Ascending aorta (tissue), 2 donors: ENCODE measurements at regions not wholly inside any gene's neighbourhood (a gene's known extent, or its start where the extent isn't known, plus 50 kb on each side); places are given as distances from the start of the nearest gene placed in this dataset.
A peak's percentile ranks its signal among the peaks of the same experiment; 100 is the strongest.

ENCODE experiments used
- DNase-seq, 2 donors: peaks; one replicate each; pipeline ENCODE4 v3.0.0-alpha.2; 2019; ENCODE audit warnings: low spot score in 2 of 2
- H3K27ac ChIP-seq, 2 donors: fragments of 200-600 bp; sonication (generic); one replicate each; pipeline ENCODE4 v1.5.1; 2016 to 2017; ENCODE audit warnings: mild to moderate bottlenecking in 1 of 2
- H3K27me3 ChIP-seq: fragments of 200-600 bp; sonication (generic); one replicate; pipeline ENCODE4 v1.5.1; 2017
- H3K36me3 ChIP-seq, 2 donors: fragments of 200-600 bp; sonication (generic); one replicate each; pipeline ENCODE4 v1.5.1; 2016
- H3K4me1 ChIP-seq, 2 donors: fragments of 200-600 bp; sonication (generic); one replicate each; pipeline ENCODE4 v1.5.1; 2016 to 2017; ENCODE audit warnings: mild to moderate bottlenecking in 1 of 2
- H3K4me3 ChIP-seq, 2 donors: fragments of 200-600 bp; sonication (generic); one replicate each; pipeline ENCODE4 v1.5.1; 2016 to 2017; ENCODE audit warnings: mild to moderate bottlenecking in 1 of 2
- H3K9me3 ChIP-seq, 2 donors: fragments of 200-600 bp; sonication (generic); one replicate each; pipeline ENCODE4 v1.5.1; 2016
- CTCF ChIP-seq, 3 experiments: fragments of 200-600 bp in 2 of 3; fragments of 450-650 bp in 1 of 3; sonication (generic) in 2 of 3; IDR thresholded peaks; one replicate each; pipeline ENCODE4 v1.5.1; 2016 to 2019; ENCODE audit warnings: antibody characterized with exemption in 3 of 3, mild to moderate bottlenecking in 1 of 3, moderate library complexity in 1 of 3
- intact Hi-C: fragments of 100-400 bp; cut with DNase I; formaldehyde crosslinking; loops from one replicate; pipeline ENCODE4 v1.15.1; 2023

GRCh38 chr6:3568396-3569082 lies 111.7 kb upstream of the SLC22A23 start:
- H3K36me3 ChIP-seq, result no peaks in the 10 kb centered on the region
- H3K4me3 ChIP-seq, result no peak overlapping the region
- no peaks in the 10 kb centered on the region for H3K27me3 ChIP-seq
- TF ChIP-seq CTCF (IDR thresholded peaks at IDR 0.05), result no peak
- H3K9me3 ChIP-seq, result no peaks in the 10 kb centered on the region
- H3K4me1 ChIP-seq, result peaks cover 12 to 30% of the 10 kb centered on the region in 2 donors
- intact Hi-C loops, result no loop called here
- DNase-seq, result no peak
- H3K27ac ChIP-seq, result peak overlapping the region in 1 of 2 donors; percentile 19

GRCh38 chr6:3566812-3567211 lies 110.0 kb upstream of the SLC22A23 start:
- no peak for DNase-seq
- Histone ChIP-seq H3K4me1 (peaks cover 12 to 22% of the 10 kb centered on the region in 2 donors), H3K4me3 (no peak overlapping the region), H3K27ac (no peak overlapping the region), H3K9me3 (no peaks in the 10 kb centered on the region), H3K36me3 (no peaks in the 10 kb centered on the region), H3K27me3 (no peaks in the 10 kb centered on the region)
- intact Hi-C loops, result no loop called here
- no peak for TF ChIP-seq CTCF (IDR thresholded peaks at IDR 0.05)

GRCh38 chr6:3565291-3565690 lies 108.4 kb upstream of the SLC22A23 start:
- peaks cover 0 to 24% of the 10 kb centered on the region in 2 donors for H3K4me1 ChIP-seq
- H3K27ac ChIP-seq, result no peak overlapping the region
- no peaks in the 10 kb centered on the region for H3K36me3 ChIP-seq
- H3K27me3 ChIP-seq, result no peaks in the 10 kb centered on the region
- TF ChIP-seq CTCF (IDR thresholded peaks at IDR 0.05), result no peak
- intact Hi-C loops, result no loop called here
- no peaks in the 10 kb centered on the region for H3K9me3 ChIP-seq
- no peak overlapping the region for H3K4me3 ChIP-seq
- no peak for DNase-seq

GRCh38 chr6:3561725-3562124 lies 104.9 kb upstream of the SLC22A23 start:
- peaks cover 0 to 19% of the 10 kb centered on the region in 2 donors for H3K4me1 ChIP-seq

GRCh38 chr6:3560211-3560610 lies 103.4 kb upstream of the SLC22A23 start:
- intact Hi-C loops, result no loop called here
- H3K27ac ChIP-seq, result no peak overlapping the region
- no peaks in the 10 kb centered on the region for H3K36me3 ChIP-seq
- H3K4me1 ChIP-seq, result peaks cover 0 to 19% of the 10 kb centered on the region in 2 donors
- DNase-seq, result no peak
- no peaks in the 10 kb centered on the region for H3K27me3 ChIP-seq
- H3K4me3 ChIP-seq, result no peak overlapping the region
- TF ChIP-seq CTCF (IDR thresholded peaks at IDR 0.05), result no peak
- H3K9me3 ChIP-seq, result no peaks in the 10 kb centered on the region

More at GRCh38 chr6:3561725-3562124, 104.9 kb upstream of the SLC22A23 start:
- H3K27ac ChIP-seq, result peak overlapping the region; percentile 72 to 75
- intact Hi-C loops, result no loop called here
- DNase-seq, result no peak
- H3K36me3 ChIP-seq, result no peaks in the 10 kb centered on the region
- H3K9me3 ChIP-seq, result no peaks in the 10 kb centered on the region
- H3K4me3 ChIP-seq, result no peak overlapping the region
- no peak for TF ChIP-seq CTCF (IDR thresholded peaks at IDR 0.05)
- no peaks in the 10 kb centered on the region for H3K27me3 ChIP-seq
